Stimulated activated naive CD8-positive, alpha-beta T cell treated with anti-CD3 and anti-CD28 coated beads, Interleukin-15, amount 100 ng/mL, for 72 hours (primary cell): ENCODE measurements at regions not wholly inside any gene's neighbourhood (a gene's known extent, or its start where the extent isn't known, plus 50 kb on each side); places are given as distances from the start of the nearest gene placed in this dataset.
"Not testable (repeated sequence)": the region's sequence is repeated elsewhere in the genome, so short reads cannot be mapped to it uniquely, and the experiment has no call there.

Experiments
- ATAC-seq: fragments of 150-1000 bp; cut with Tn5 transposase; 2 replicates; pipeline ENCODE4 v1.10.0; 2021; ENCODE audit warnings: mild to moderate bottlenecking, moderate library complexity
- DNase-seq, 2 donors: peaks; one replicate each; pipeline ENCODE4 v3.0.0; 2021 to 2022
- H3K27ac Mint-ChIP-seq, 2 donors: one replicate each; pipeline ENCODE4 v1.8.0; 2022; ENCODE audit warnings: mild to moderate bottlenecking in 2 of 2, mixed read lengths in 2 of 2, moderate library complexity in 2 of 2
- H3K27me3 Mint-ChIP-seq: one replicate; pipeline ENCODE4 v1.8.0; 2022; ENCODE audit warnings: mixed read lengths
- H3K4me1 Mint-ChIP-seq: one replicate; pipeline ENCODE4 v1.8.0; 2022; ENCODE audit warnings: mild to moderate bottlenecking, mixed read lengths
- H3K4me3 Mint-ChIP-seq, 2 donors: one replicate each; pipeline ENCODE4 v1.8.0; 2022; ENCODE audit warnings: mild to moderate bottlenecking in 2 of 2, mixed read lengths in 2 of 2, moderate library complexity in 1 of 2
- H3K9me3 Mint-ChIP-seq, 2 donors: one replicate each; pipeline ENCODE4 v1.8.0; 2022; ENCODE audit warnings: mixed read lengths in 2 of 2

GRCh38 chr4:78004270-78004669 lies 52.9 kb upstream of the FRAS1 start:
- no peak overlapping the region for H3K4me3 Mint-ChIP-seq
- H3K4me1 Mint-ChIP-seq: no peaks in the 10 kb centered on the region
- DNase-seq (no peak), ATAC-seq (no peak)
- H3K9me3 Mint-ChIP-seq: no peaks in the 10 kb centered on the region
- H3K27me3 Mint-ChIP-seq: no peaks in the 10 kb centered on the region
- peak overlapping the region in 1 of 2 donors; percentile 7 for H3K27ac Mint-ChIP-seq

- peaks cover 0 to 3% of the 10 kb centered on the region in 2 donors for H3K9me3 Mint-ChIP-seq
- H3K4me1 Mint-ChIP-seq: no peaks in the 10 kb centered on the region
- no peak overlapping the region for H3K4me3 Mint-ChIP-seq
- no peak for DNase-seq
- H3K27ac Mint-ChIP-seq: no peak overlapping the region
- no peak for ATAC-seq
- no peaks in the 10 kb centered on the region for H3K27me3 Mint-ChIP-seq
Measured at GRCh38 chr4:78005086-78005485, 52.0 kb upstream of the FRAS1 start.

- not testable (repeated sequence) for H3K27me3 Mint-ChIP-seq, ATAC-seq, H3K4me3 Mint-ChIP-seq, DNase-seq, H3K4me1 Mint-ChIP-seq, H3K27ac Mint-ChIP-seq
- H3K9me3 Mint-ChIP-seq: peaks cover 10 to 11% of the 10 kb centered on the region in 2 donors
Measured at GRCh38 chr4:78007021-78007420, 50.1 kb upstream of the FRAS1 start.
